T-cell (primary cell): ENCODE measurements at regions not wholly inside any gene's neighbourhood (a gene's known extent, or its start where the extent isn't known, plus 50 kb on each side); places are given as distances from the start of the nearest gene placed in this dataset.

Experiments
- ATAC-seq, 4 experiments: fragments of 200-7000 bp in 3 of 4; fragments of 150-1000 bp in 1 of 4; cut with Tn5 transposase; replicated peaks in 1 of 4; 1 replicate in 3 of 4; 2 replicates in 1 of 4; pipeline ENCODE4 v1.10.0; 2021; ENCODE audit warnings: moderate library complexity in 3 of 4, mild to moderate bottlenecking in 2 of 4, moderate number of reproducible peaks in 1 of 4
- CTCF ChIA-PET, 2 donors: fragments of 300-600 bp; sonication (Branson Sonifier 250); formaldehyde crosslinking; loops; one replicate each; lab custom pipeline; 2022; ENCODE audit warnings: antibody characterized with exemption in 2 of 2; lab: Charles Lee
- POLR2A ChIA-PET, 2 donors: fragments of 300-600 bp; sonication (Branson Sonifier 250); formaldehyde crosslinking; loops; one replicate each; lab custom pipeline; 2022; ENCODE audit warnings: antibody characterized with exemption in 2 of 2; lab: Charles Lee
- DNase-seq, 35 experiments: peaks; one replicate each; pipeline versions ENCODE4 v3.0.0 to v3.0.0-alpha.2; 2013 to 2023
- H3K27ac ChIP-seq: one replicate; pipeline ENCODE4 v1.5.1; 2013; ENCODE audit warnings: low read length
- H3K27me3 ChIP-seq, 2 experiments: replicated peaks in 1 of 2; 1 replicate in 1 of 2; 2 replicates in 1 of 2; pipeline versions ENCODE4 v1.6.1 to v1.7.0; 2013; ENCODE audit warnings: low read length in 1 of 2, mixed read lengths in 1 of 2; ENCODE audit not compliant: control insufficient read depth in 2 of 2, insufficient read depth in 2 of 2; ENCODE audit errors: extremely low read depth in 1 of 2
- H3K36me3 ChIP-seq, 2 donors: 1 replicate in 1 of 2; 2 replicates in 1 of 2; pipeline versions ENCODE4 v1.6.1 to v1.7.0; 2013; ENCODE audit warnings: low read length in 1 of 2; ENCODE audit not compliant: control insufficient read depth in 2 of 2, insufficient read depth in 1 of 2; ENCODE audit errors: extremely low read depth in 1 of 2
- H3K4me1 ChIP-seq, 2 experiments: 1 replicate in 1 of 2; 2 replicates in 1 of 2; pipeline versions ENCODE4 v1.6.1 to v1.7.0; 2013; ENCODE audit warnings: low read length in 2 of 2, mixed read lengths in 1 of 2; ENCODE audit not compliant: insufficient read depth in 2 of 2, control insufficient read depth in 1 of 2; ENCODE audit errors: extremely low read depth in 1 of 2
- H3K4me3 ChIP-seq, 2 donors: 1 replicate in 1 of 2; 2 replicates in 1 of 2; pipeline versions ENCODE4 v1.5.1 to v1.7.0; 2013; ENCODE audit warnings: mild to moderate bottlenecking in 2 of 2, low read length in 1 of 2, moderate library complexity in 1 of 2; ENCODE audit not compliant: control insufficient read depth in 1 of 2; ENCODE audit errors: extremely low read depth in 1 of 2
- H3K9me3 ChIP-seq: 2 replicates; pipeline ENCODE4 v1.7.0; 2013
- H3K27ac Mint-ChIP-seq, 2 donors: one replicate each; pipeline ENCODE4 v1.8.0; 2020 to 2021; ENCODE audit warnings: mild to moderate bottlenecking in 2 of 2, mixed read lengths in 2 of 2
- H3K27me3 Mint-ChIP-seq, 2 donors: one replicate each; pipeline ENCODE4 v1.8.0; 2021 to 2022; ENCODE audit warnings: mixed read lengths in 2 of 2
- H3K36me3 Mint-ChIP-seq: one replicate; pipeline ENCODE4 v1.8.0; 2021; ENCODE audit warnings: mixed read lengths
- H3K4me1 Mint-ChIP-seq, 3 donors: one replicate each; pipeline ENCODE4 v1.8.0; 2020 to 2022; ENCODE audit warnings: mixed read lengths in 3 of 3, mild to moderate bottlenecking in 1 of 3
- H3K4me3 Mint-ChIP-seq, 3 donors: one replicate each; pipeline ENCODE4 v1.8.0; 2020 to 2022; ENCODE audit warnings: mild to moderate bottlenecking in 3 of 3, mixed read lengths in 3 of 3, moderate library complexity in 3 of 3
- H3K9me3 Mint-ChIP-seq, 3 donors: one replicate each; pipeline ENCODE4 v1.8.0; 2020 to 2022; ENCODE audit warnings: mixed read lengths in 3 of 3
- WGBS: methylation state at CpG from one replicate; pipeline ENCODE4 v1.1.5; 2013; ENCODE audit warnings: missing lambda C conversion rate; ENCODE audit not compliant: insufficient coverage; 5-methylcytosine and 5-hydroxymethylcytosine counted together

DNA sequence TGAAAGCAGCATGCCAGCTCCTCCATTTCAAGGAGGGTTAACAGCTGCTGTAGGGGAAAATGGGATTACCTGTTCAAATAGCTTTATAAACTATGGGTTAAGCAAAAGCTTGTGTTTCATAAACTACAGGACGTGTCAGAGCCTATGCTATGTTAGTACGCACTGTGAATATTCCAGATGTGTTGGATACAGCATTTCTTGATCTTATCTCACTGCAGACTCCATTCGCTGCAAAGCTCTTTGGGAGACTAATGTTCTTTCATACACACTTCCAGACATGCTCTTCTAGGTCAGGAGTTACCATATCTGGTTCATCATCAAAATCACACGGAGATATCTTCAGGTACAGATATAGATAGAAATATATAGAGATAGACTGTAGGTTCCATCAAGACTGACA lies 281.2 kb upstream of the FAM241A start:
- CTCF ChIA-PET = no interaction called here
- no peak for DNase-seq
- Mint-ChIP-seq H3K27ac (no peak overlapping the region), H3K4me1 (no peaks in the 10 kb centered on the region), H3K4me3 (no peak overlapping the region), H3K36me3 (no peaks in the 10 kb centered on the region), H3K9me3 (peaks cover 7 to 14% (median 8%) of the 10 kb centered on the region in 3 donors), H3K27me3 (peaks cover 0 to 4% of the 10 kb centered on the region in 2 donors)
- H3K4me3 ChIP-seq = no peak overlapping the region
- H3K27ac ChIP-seq = no peak overlapping the region
- 100% methylated on average over 1 of the region's 4 CpGs for WGBS
- no peaks in the 10 kb centered on the region for H3K27me3 ChIP-seq
- H3K9me3 ChIP-seq = no peaks in the 10 kb centered on the region
- POLR2A ChIA-PET = no interaction called here
- no peaks in the 10 kb centered on the region for H3K4me1 ChIP-seq
- H3K36me3 ChIP-seq = no peaks in the 10 kb centered on the region
- ATAC-seq = no peak

DNA sequence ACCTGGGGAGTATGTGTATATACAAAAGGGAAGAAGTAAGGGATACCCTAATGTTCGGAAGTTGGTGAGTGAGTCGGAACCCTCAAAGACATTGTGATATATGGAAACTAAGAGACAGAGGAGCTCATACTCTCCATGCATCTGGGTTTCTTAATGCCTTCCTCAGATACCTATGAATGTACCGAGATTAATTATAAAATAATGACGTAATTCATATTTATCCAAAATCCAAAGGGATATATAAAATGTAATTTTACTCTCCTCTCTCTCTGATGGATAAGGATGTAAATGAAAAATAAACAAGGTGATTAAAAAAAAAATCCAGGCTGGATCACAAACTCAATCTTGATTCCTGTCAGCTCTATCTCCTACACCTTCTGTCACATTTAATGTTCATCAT lies 275.9 kb upstream of the FAM241A start:
- ChIA-PET CTCF (no interaction called here), POLR2A (no interaction called here)
- Histone ChIP-seq H3K4me3 (no peak overlapping the region), H3K27me3 (no peaks in the 10 kb centered on the region), H3K36me3 (no peaks in the 10 kb centered on the region), H3K27ac (no peak overlapping the region), H3K9me3 (no peaks in the 10 kb centered on the region), H3K4me1 (no peaks in the 10 kb centered on the region)
- 100% methylated on average over 2 of the region's 4 CpGs for whole genome bisulfite sequencing
- Mint-ChIP-seq H3K36me3 (no peaks in the 10 kb centered on the region), H3K9me3 (peaks cover 5 to 13% (median 10%) of the 10 kb centered on the region in 3 donors), H3K27ac (no peak overlapping the region), H3K27me3 (peaks cover 0 to under 1% of the 10 kb centered on the region in 2 donors), H3K4me1 (no peaks in the 10 kb centered on the region), H3K4me3 (no peak overlapping the region)
- no peak for DNase-seq
- no peak for ATAC-seq

- Histone ChIP-seq H3K27ac (no peak overlapping the region), H3K4me3 (no peak overlapping the region), H3K9me3 (no peaks in the 10 kb centered on the region), H3K36me3 (no peaks in the 10 kb centered on the region), H3K27me3 (no peaks in the 10 kb centered on the region), H3K4me1 (no peaks in the 10 kb centered on the region)
- CTCF ChIA-PET = no interaction called here
- Mint-ChIP-seq H3K27me3 (no peaks in the 10 kb centered on the region), H3K36me3 (no peaks in the 10 kb centered on the region), H3K4me3 (no peak overlapping the region), H3K9me3 (peaks cover 0 to 9% (median 2%) of the 10 kb centered on the region in 3 donors), H3K4me1 (no peaks in the 10 kb centered on the region), H3K27ac (no peak overlapping the region)
- POLR2A ChIA-PET = no interaction called here
- WGBS = 57% methylated on average over 1 of the region's 1 CpG
- ATAC-seq (no peak), DNase-seq (no peak)
Measured at GRCh38 chr4:111871802-111872201, 273.5 kb upstream of the FAM241A start.

DNA sequence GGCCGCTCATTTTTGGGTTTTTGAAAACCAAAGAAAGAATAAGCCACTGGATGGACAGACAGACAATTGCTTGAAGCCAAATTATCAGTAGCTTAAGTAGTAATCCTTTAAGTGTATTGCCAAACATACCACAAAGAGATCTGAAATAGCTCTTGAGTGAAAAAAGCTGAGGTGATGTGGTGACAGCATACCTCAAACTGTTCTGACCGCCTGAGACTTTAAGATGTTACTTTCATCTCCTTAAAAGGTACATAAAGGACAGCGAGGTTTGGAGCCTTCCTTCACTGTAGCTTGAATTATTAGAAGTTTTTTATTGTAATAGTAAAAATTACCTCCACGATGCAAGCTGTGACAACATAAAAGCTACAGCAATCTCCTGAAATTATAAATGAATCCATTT lies 271.5 kb upstream of the FAM241A start:
- CTCF ChIA-PET = no interaction called here
- Histone ChIP-seq H3K9me3 (no peaks in the 10 kb centered on the region), H3K4me1 (no peaks in the 10 kb centered on the region), H3K4me3 (no peak overlapping the region), H3K36me3 (no peaks in the 10 kb centered on the region), H3K27me3 (no peaks in the 10 kb centered on the region), H3K27ac (no peak overlapping the region)
- no peak for DNase-seq
- Mint-ChIP-seq H3K27me3 (no peaks in the 10 kb centered on the region), H3K36me3 (no peaks in the 10 kb centered on the region), H3K27ac (no peak overlapping the region), H3K4me1 (no peaks in the 10 kb centered on the region), H3K4me3 (no peak overlapping the region), H3K9me3 (peaks cover 0 to 6% (median 3%) of the 10 kb centered on the region in 3 donors)
- POLR2A ChIA-PET = no interaction called here
- WGBS = 100% methylated on average over 1 of the region's 4 CpGs
- no peak for ATAC-seq

DNA sequence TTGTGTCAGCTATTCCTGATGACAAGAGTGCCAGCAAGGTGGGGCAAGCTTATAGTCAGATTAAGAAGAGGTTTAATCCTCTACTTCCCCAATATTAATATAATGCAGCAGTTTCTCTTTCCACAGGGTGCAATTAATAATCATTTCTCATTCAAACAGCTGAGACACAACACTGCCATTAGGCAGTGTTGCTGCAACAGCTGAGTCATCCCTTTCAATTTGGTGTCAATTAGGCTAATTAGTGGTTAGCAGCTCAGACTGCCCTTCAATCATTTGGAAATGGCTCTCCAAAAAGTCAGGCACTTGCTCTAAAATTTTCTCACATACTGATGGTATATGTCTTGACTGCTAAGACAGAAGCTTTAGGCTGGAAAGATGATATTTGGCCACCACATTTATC lies 265.7 kb upstream of the FAM241A start:
- Histone ChIP-seq H3K36me3 (no peaks in the 10 kb centered on the region), H3K27me3 (no peaks in the 10 kb centered on the region), H3K4me1 (no peaks in the 10 kb centered on the region), H3K4me3 (no peak overlapping the region), H3K27ac (no peak overlapping the region), H3K9me3 (no peaks in the 10 kb centered on the region)
- Mint-ChIP-seq H3K4me3 (no peak overlapping the region), H3K27ac (no peak overlapping the region), H3K4me1 (no peaks in the 10 kb centered on the region), H3K27me3 (no peaks in the 10 kb centered on the region), H3K9me3 (peaks cover 0 to 3% (median 0%) of the 10 kb centered on the region in 3 donors), H3K36me3 (no peaks in the 10 kb centered on the region)
- no peak for DNase-seq
- ChIA-PET POLR2A (no interaction called here), CTCF (no interaction called here)
- ATAC-seq = no peak

DNA sequence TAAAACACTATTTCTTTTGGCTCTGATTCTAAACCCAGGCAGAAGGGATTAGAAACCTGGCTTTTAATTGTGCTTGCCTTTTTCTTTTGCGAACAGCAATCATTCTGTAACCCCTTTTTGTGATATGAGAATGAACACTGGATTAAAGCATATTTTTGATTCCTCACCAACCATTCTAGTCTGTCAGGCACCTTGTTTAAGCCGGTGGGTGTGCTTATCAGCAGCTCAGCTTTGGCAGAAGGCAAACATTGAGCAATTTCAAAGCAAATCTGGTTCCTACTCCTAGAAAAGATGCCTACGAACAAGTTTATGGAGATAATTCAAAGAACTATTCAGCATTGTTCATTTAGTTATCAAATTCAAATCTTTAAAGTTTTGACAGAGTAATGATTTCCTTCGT lies 265.1 kb upstream of the FAM241A start:
- no peaks in the 10 kb centered on the region for H3K27me3 Mint-ChIP-seq
- H3K27ac ChIP-seq = no peak overlapping the region
- no peaks in the 10 kb centered on the region for H3K4me1 Mint-ChIP-seq
- H3K4me1 ChIP-seq = no peaks in the 10 kb centered on the region
- H3K9me3 Mint-ChIP-seq = peaks cover 0 to 3% (median 0%) of the 10 kb centered on the region in 3 donors
- CTCF ChIA-PET = no interaction called here
- no peak overlapping the region for H3K4me3 ChIP-seq
- no peak for DNase-seq
- ATAC-seq = no peak
- H3K27me3 ChIP-seq = no peaks in the 10 kb centered on the region
- no peak overlapping the region for H3K27ac Mint-ChIP-seq
- POLR2A ChIA-PET = no interaction called here
- WGBS = no CpG with 5 or more reads among the region's 4 CpGs
- H3K9me3 ChIP-seq = no peaks in the 10 kb centered on the region
- H3K4me3 Mint-ChIP-seq = no peak overlapping the region
- no peaks in the 10 kb centered on the region for H3K36me3 ChIP-seq
- H3K36me3 Mint-ChIP-seq = no peaks in the 10 kb centered on the region

DNA sequence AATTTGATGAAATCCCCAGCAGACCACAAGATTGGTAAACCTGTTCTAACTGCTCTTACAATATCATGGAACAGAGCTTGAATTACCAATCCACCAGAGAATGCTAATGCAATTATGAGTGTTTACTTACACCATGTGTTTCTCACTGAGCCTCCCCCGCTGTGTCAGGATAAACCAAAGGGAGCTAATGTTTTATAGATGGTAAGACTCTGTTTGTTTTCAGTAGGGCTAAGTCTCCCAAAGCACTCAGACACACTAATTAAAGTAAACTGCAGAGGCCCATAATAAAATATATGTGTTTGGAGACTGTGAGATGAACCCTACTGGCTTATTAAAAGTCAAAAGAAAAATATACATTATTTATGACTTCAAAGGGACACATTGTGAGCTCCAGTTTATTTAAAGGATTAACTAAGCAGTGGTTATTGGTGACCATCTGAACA lies 261.7 kb upstream of the FAM241A start:
- Mint-ChIP-seq H3K4me3 (no peak overlapping the region), H3K27ac (no peak overlapping the region), H3K4me1 (no peaks in the 10 kb centered on the region), H3K9me3 (no peaks in the 10 kb centered on the region), H3K36me3 (no peaks in the 10 kb centered on the region), H3K27me3 (no peaks in the 10 kb centered on the region)
- DNase-seq (no peak), ATAC-seq (no peak)
- H3K27ac ChIP-seq = no peak overlapping the region
- no peaks in the 10 kb centered on the region for H3K4me1 ChIP-seq
- no CpG with 5 or more reads among the region's 1 CpG for WGBS
- H3K27me3 ChIP-seq = no peaks in the 10 kb centered on the region
- no peaks in the 10 kb centered on the region for H3K36me3 ChIP-seq
- CTCF ChIA-PET = no interaction called here
- no peaks in the 10 kb centered on the region for H3K9me3 ChIP-seq
- POLR2A ChIA-PET = interaction anchor here in 1 of 2 donors (0.6 to 0.7 kb wide), 2 partner anchors 11 to 709 kb away, joined by 3 to 5 read pairs; no protein-coding TSS in a partner anchor
- no peak overlapping the region for H3K4me3 ChIP-seq
